ENCODE measurements at regions not wholly inside any gene's neighbourhood (a gene's known extent, or its start where the extent isn't known, plus 50 kb on each side); places are given as distances from the start of the nearest gene placed in this dataset.

DNA sequence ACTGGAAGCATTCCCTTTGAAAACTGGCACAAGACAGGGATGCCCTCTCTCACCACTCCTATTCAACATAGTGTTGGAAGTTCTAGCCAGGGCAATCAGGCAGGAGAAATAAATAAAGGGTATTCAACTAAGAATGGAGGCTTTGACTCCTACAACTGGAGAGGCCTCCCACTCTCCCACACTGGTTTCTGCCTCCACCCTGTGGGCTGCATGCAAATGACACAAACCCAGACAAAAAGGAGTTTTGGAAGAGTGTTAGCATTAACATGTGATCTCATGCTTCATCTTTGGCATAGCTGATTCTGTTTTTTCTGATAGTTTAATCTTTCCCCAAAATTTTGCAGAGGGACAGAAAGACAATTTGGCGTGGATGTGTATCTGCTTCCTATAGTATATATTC lies 80.8 kb upstream of the IQCM start:
- no peak overlapping the region for H3K27ac ChIP-seq (ENCODE audit: low read depth in 2 of 2, low read length in 1 of 2)
- no peaks in the 10 kb centered on the region for H3K4me1 ChIP-seq (ENCODE audit: control insufficient read depth in 2 of 2, insufficient read depth in 2 of 2, low read length in 1 of 2)
- H3K27me3 ChIP-seq (ENCODE audit: control insufficient read depth in 1 of 2, insufficient read depth in 2 of 2, low read length in 2 of 2), result no peaks in the 10 kb centered on the region
- H3K4me3 ChIP-seq (ENCODE audit: low read depth in 1 of 2, low read length in 2 of 2), result no peak overlapping the region
- H3K36me3 ChIP-seq (ENCODE audit: control insufficient read depth in 2 of 2, insufficient read depth in 2 of 2, low read length in 1 of 2), result no peaks in the 10 kb centered on the region
- 71 to 80% methylated on average over 1 of the region's 1 CpG for WGBS, 2 donors
- H3K9me3 ChIP-seq (ENCODE audit: control insufficient read depth in 2 of 2, insufficient read depth in 1 of 2, low read depth in 1 of 2, low read length in 1 of 2), result no peaks in the 10 kb centered on the region

DNA sequence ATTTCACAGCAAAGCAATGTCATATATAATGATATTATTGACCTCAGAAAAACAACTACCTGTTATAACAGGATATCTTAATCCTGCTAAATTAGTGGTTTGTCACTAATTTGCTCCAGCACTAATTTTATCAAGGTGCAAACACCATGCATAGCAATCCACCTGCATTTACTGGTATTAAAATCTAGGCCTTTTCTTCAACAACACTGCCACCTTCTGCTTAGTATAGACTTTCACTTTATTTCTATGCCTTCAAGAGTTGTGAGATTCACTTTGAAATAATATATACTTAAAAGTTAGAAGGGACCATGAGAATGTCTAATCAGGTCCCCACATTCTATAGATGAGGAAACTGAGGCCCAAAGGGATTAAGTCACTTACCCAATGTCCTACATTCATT lies 82.1 kb upstream of the IQCM start:
- Histone ChIP-seq H3K27me3 (ENCODE audit: control insufficient read depth in 1 of 2, insufficient read depth in 2 of 2, low read length in 2 of 2) (no peaks in the 10 kb centered on the region), H3K36me3 (ENCODE audit: control insufficient read depth in 2 of 2, insufficient read depth in 2 of 2, low read length in 1 of 2) (no peaks in the 10 kb centered on the region), H3K27ac (ENCODE audit: low read depth in 2 of 2, low read length in 1 of 2) (no peak overlapping the region), H3K9me3 (ENCODE audit: control insufficient read depth in 2 of 2, insufficient read depth in 1 of 2, low read depth in 1 of 2, low read length in 1 of 2) (no peaks in the 10 kb centered on the region), H3K4me3 (ENCODE audit: low read depth in 1 of 2, low read length in 2 of 2) (no peak overlapping the region), H3K4me1 (ENCODE audit: control insufficient read depth in 2 of 2, insufficient read depth in 2 of 2, low read length in 1 of 2) (no peaks in the 10 kb centered on the region)

DNA sequence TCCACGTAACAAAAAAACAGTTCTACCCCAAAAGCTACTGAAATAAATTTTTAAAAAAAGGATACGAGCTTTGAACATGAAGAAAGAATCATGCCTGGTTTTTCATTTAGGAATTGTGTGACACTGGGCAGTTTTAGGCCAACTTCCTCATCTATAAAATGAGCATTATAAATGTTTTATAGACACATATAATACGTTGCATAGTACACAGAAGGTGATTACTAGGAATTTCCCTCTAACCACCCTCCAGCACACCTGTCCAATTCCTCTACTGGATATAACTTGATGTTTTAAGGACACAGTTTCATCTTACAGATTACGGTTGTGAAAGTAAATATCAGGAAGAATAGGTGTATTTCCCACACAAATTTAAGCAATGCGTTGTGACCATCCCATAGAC lies 85.5 kb upstream of the IQCM start:
- Histone ChIP-seq H3K4me1 (ENCODE audit: control insufficient read depth in 2 of 2, insufficient read depth in 2 of 2, low read length in 1 of 2) (no peaks in the 10 kb centered on the region), H3K27me3 (ENCODE audit: control insufficient read depth in 1 of 2, insufficient read depth in 2 of 2, low read length in 2 of 2) (no peaks in the 10 kb centered on the region), H3K9me3 (ENCODE audit: control insufficient read depth in 2 of 2, insufficient read depth in 1 of 2, low read depth in 1 of 2, low read length in 1 of 2) (no peaks in the 10 kb centered on the region), H3K27ac (ENCODE audit: low read depth in 2 of 2, low read length in 1 of 2) (no peak overlapping the region), H3K4me3 (ENCODE audit: low read depth in 1 of 2, low read length in 2 of 2) (no peak overlapping the region), H3K36me3 (ENCODE audit: control insufficient read depth in 2 of 2, insufficient read depth in 2 of 2, low read length in 1 of 2) (no peaks in the 10 kb centered on the region)
- WGBS, 2 donors, result 74 to 81% methylated on average over 5 of the region's 5 CpGs

DNA sequence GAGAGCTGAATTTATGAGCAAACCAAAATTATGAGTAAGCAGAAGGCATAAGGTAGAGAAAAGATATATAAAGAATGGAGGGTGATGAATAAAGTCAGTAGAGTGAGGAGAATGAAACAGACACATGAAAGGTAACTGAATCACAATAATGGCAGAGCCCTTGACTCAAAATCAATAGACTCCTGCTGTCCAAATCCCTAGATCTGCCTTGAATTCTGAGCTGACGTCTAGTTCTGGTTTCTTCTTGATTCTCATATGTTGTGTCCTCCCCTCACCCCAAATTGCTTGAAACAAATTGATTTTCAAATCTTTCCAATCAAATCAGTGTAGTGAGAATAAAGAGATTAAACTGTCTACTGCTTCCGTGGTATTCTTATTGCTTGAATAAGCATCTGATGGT lies 86.6 kb upstream of the IQCM start:
- WGBS, 2 donors, result 46 to 72% methylated on average over 2 of the region's 2 CpGs
- no peaks in the 10 kb centered on the region for H3K36me3 ChIP-seq (ENCODE audit: control insufficient read depth in 2 of 2, insufficient read depth in 2 of 2, low read length in 1 of 2)
- H3K27ac ChIP-seq (ENCODE audit: low read depth in 2 of 2, low read length in 1 of 2), result no peak overlapping the region
- H3K4me3 ChIP-seq (ENCODE audit: low read depth in 1 of 2, low read length in 2 of 2), result no peak overlapping the region
- H3K27me3 ChIP-seq (ENCODE audit: control insufficient read depth in 1 of 2, insufficient read depth in 2 of 2, low read length in 2 of 2), result no peaks in the 10 kb centered on the region
- no peaks in the 10 kb centered on the region for H3K4me1 ChIP-seq (ENCODE audit: control insufficient read depth in 2 of 2, insufficient read depth in 2 of 2, low read length in 1 of 2)
- no peaks in the 10 kb centered on the region for H3K9me3 ChIP-seq (ENCODE audit: control insufficient read depth in 2 of 2, insufficient read depth in 1 of 2, low read depth in 1 of 2, low read length in 1 of 2)

DNA sequence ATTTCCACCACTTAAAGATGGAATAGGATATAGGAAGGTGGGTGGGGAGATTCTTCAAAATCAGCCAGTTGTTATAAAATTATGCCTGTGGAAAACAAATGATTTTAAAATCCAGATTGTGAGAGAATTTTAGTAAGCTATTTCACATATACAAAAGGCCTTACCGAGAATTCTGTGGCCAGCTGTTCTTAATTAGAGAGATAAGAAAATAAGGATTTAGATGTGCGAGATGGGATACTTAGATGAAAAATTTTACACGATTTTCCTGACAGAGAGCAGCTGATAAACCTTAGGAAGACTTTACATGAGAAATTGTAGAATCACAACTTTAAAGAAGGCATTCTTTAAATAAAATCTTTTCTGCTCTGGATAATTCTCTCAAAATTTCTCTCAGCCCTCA lies 94.5 kb upstream of the IQCM start:
- Histone ChIP-seq H3K27me3 (ENCODE audit: control insufficient read depth in 1 of 2, insufficient read depth in 2 of 2, low read length in 2 of 2) (no peaks in the 10 kb centered on the region), H3K4me1 (ENCODE audit: control insufficient read depth in 2 of 2, insufficient read depth in 2 of 2, low read length in 1 of 2) (no peaks in the 10 kb centered on the region), H3K9me3 (ENCODE audit: control insufficient read depth in 2 of 2, insufficient read depth in 1 of 2, low read depth in 1 of 2, low read length in 1 of 2) (no peaks in the 10 kb centered on the region), H3K27ac (ENCODE audit: low read depth in 2 of 2, low read length in 1 of 2) (no peak overlapping the region), H3K36me3 (ENCODE audit: control insufficient read depth in 2 of 2, insufficient read depth in 2 of 2, low read length in 1 of 2) (no peaks in the 10 kb centered on the region), H3K4me3 (ENCODE audit: low read depth in 1 of 2, low read length in 2 of 2) (no peak overlapping the region)
- WGBS, 2 donors, result 70% methylated on average over 3 of the region's 3 CpGs

DNA sequence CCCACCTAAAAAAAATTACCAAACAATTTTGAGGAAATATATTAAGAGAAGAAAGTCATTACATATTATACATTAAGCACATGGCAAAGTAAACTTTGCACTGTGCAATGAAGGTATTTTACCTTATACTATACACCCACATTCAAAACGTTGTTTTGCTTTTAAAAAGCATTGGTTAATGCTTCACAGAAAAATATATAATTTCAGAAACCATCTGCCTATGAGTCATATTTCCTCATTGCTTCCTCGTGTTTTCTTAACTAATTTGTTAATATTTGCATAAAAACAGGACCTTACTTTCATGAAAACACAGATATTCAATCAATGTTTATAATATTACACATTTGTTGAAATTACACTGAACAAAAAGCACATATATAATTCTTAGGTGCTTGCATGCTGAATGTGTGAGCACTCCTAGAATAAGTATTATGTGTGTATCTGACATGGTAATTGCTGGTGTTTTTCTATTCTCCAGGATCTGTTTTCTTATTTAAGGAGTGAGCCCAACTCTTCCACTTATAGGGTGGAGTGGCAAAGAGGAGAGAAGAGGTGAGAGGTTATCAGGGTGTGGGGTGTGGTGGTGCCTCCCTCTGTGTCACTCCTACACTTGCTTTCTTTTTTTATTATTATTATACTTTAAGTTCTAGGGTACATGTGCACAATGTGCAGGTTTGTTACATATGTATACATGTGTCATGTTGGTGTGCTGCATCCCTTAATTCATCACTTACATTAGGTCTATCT lies 95.1 kb upstream of the IQCM start:
- H3K27ac ChIP-seq (ENCODE audit: low read depth in 2 of 2, low read length in 1 of 2), result no peak overlapping the region
- no peaks in the 10 kb centered on the region for H3K9me3 ChIP-seq (ENCODE audit: control insufficient read depth in 2 of 2, insufficient read depth in 1 of 2, low read depth in 1 of 2, low read length in 1 of 2)
- H3K36me3 ChIP-seq (ENCODE audit: control insufficient read depth in 2 of 2, insufficient read depth in 2 of 2, low read length in 1 of 2), result no peaks in the 10 kb centered on the region
- no peak overlapping the region for H3K4me3 ChIP-seq (ENCODE audit: low read depth in 1 of 2, low read length in 2 of 2)
- no peaks in the 10 kb centered on the region for H3K27me3 ChIP-seq (ENCODE audit: control insufficient read depth in 1 of 2, insufficient read depth in 2 of 2, low read length in 2 of 2)
- no peaks in the 10 kb centered on the region for H3K4me1 ChIP-seq (ENCODE audit: control insufficient read depth in 2 of 2, insufficient read depth in 2 of 2, low read length in 1 of 2)
- 14 to 19% methylated on average over 2 of the region's 2 CpGs for WGBS, 2 donors

DNA sequence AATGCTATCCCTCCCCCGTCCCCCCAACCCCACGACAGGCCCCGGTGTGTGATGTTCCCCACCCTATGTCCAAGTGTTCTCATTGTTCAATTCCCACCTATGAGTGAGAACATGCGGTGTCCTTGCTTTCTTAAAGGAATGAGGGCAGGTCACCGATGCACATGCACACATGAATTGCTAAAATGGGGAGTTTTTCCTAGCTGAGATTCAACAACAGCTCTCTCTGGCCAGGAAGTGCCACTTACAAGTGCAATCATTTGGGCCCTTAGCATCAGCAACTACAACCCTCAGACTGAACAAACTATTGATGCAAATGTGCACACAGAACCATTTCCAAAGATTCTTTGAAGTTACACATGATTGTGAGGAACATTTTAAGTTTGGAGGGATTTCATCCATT lies 95.7 kb upstream of the IQCM start:
- Histone ChIP-seq H3K27me3 (ENCODE audit: control insufficient read depth in 1 of 2, insufficient read depth in 2 of 2, low read length in 2 of 2) (no peaks in the 10 kb centered on the region), H3K9me3 (ENCODE audit: control insufficient read depth in 2 of 2, insufficient read depth in 1 of 2, low read depth in 1 of 2, low read length in 1 of 2) (no peaks in the 10 kb centered on the region), H3K4me3 (ENCODE audit: low read depth in 1 of 2, low read length in 2 of 2) (no peak overlapping the region), H3K36me3 (ENCODE audit: control insufficient read depth in 2 of 2, insufficient read depth in 2 of 2, low read length in 1 of 2) (no peaks in the 10 kb centered on the region), H3K27ac (ENCODE audit: low read depth in 2 of 2, low read length in 1 of 2) (no peak overlapping the region), H3K4me1 (ENCODE audit: control insufficient read depth in 2 of 2, insufficient read depth in 2 of 2, low read length in 1 of 2) (no peaks in the 10 kb centered on the region)
- WGBS, 2 donors, result 89 to 94% methylated on average over 5 of the region's 5 CpGs

DNA sequence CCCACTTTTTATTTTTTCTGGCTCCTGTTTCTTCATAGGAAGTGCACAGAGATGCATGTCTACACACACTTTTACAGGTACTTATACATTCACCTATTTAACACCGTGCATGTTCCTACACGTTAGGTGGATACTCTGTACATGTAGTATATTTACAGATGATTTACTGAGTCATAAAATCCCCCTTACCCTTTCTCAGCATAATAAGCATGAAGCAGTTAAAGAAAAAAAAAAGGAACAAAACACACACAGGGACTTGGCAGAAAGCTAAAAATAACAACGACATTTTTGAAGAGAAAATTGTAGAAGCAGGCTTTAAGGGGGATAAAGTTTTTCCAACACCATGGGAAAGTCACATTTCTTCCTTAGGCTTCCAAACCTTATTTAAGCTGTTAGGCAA lies 96.4 kb upstream of the IQCM start:
- Histone ChIP-seq H3K36me3 (ENCODE audit: control insufficient read depth in 2 of 2, insufficient read depth in 2 of 2, low read length in 1 of 2) (no peaks in the 10 kb centered on the region), H3K27me3 (ENCODE audit: control insufficient read depth in 1 of 2, insufficient read depth in 2 of 2, low read length in 2 of 2) (no peaks in the 10 kb centered on the region), H3K4me1 (ENCODE audit: control insufficient read depth in 2 of 2, insufficient read depth in 2 of 2, low read length in 1 of 2) (no peaks in the 10 kb centered on the region), H3K27ac (ENCODE audit: low read depth in 2 of 2, low read length in 1 of 2) (no peak overlapping the region), H3K4me3 (ENCODE audit: low read depth in 1 of 2, low read length in 2 of 2) (no peak overlapping the region), H3K9me3 (ENCODE audit: control insufficient read depth in 2 of 2, insufficient read depth in 1 of 2, low read depth in 1 of 2, low read length in 1 of 2) (no peaks in the 10 kb centered on the region)
- 19 to 21% methylated on average over 3 of the region's 3 CpGs for WGBS, 2 donors

DNA sequence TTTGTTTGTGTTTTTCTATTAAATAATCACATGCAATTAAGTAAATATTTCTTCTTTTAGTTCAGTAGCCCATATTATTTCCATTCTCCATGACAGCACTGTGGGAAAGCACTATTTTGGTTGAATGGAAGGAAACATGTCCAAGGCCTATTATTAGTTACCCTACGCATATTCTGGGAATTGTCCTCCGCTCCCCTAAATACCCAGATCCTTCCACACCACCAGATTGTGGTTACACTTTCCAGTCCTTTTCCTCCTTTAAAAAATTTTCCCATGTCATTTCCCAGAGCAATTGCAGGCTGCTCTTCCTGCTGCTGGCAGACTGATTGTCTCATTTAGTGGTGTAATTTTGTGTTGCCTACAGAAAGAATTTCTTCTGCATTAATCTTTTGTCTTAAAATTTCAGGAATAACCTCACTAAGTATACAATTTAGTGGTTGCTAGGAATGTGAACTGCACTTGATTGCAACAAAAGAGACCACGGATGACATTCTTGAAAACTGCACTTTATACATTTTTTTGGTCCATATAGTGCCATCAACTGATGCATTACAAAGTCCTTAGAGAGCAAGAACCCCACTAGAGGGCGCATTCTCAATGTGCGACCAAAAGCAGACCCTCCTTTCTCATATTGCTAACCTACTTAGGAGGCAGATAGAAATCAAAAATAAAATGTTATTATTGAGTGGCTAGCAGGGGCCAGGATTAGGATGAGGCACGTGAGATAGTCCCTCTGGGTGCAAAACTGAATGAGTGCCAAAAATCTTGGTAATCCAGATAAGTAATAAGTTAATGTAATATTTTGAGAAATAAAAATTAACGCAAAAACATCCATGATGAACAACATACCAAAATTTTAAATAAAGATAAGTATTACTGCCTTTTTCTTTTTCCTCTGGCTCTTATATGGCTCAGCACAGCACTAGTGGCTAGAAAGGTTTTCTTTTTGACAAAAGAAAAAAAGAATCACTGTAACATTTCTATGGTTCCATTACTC lies 98.8 kb upstream of the IQCM start:
- no peak overlapping the region for H3K4me3 ChIP-seq (ENCODE audit: low read depth in 1 of 2, low read length in 2 of 2)
- 55 to 64% methylated on average over 7 of the region's 7 CpGs for WGBS, 2 donors

More for the DNA sequence above, 98.8 kb upstream of the IQCM start:
- H3K9me3 ChIP-seq (ENCODE audit: control insufficient read depth in 2 of 2, insufficient read depth in 1 of 2, low read depth in 1 of 2, low read length in 1 of 2), result no peaks in the 10 kb centered on the region
- no peak overlapping the region for H3K27ac ChIP-seq (ENCODE audit: low read depth in 2 of 2, low read length in 1 of 2)
- no peaks in the 10 kb centered on the region for H3K4me1 ChIP-seq (ENCODE audit: control insufficient read depth in 2 of 2, insufficient read depth in 2 of 2, low read length in 1 of 2)
- no peaks in the 10 kb centered on the region for H3K27me3 ChIP-seq (ENCODE audit: control insufficient read depth in 1 of 2, insufficient read depth in 2 of 2, low read length in 2 of 2)
- no peaks in the 10 kb centered on the region for H3K36me3 ChIP-seq (ENCODE audit: control insufficient read depth in 2 of 2, insufficient read depth in 2 of 2, low read length in 1 of 2)
